HG03175 (cell line): ENCODE measurements at regions not wholly inside any gene's neighbourhood (a gene's known extent, or its start where the extent isn't known, plus 50 kb on each side); places are given as distances from the start of the nearest gene placed in this dataset.

Source experiments
- ATAC-seq: cut with Tn5 transposase; IDR thresholded peaks from one replicate; pipeline ENCODE4 v1.9.1; 2021; ENCODE audit warnings: mild to moderate bottlenecking, moderate library complexity; ENCODE audit not compliant: unreplicated experiment

DNA sequence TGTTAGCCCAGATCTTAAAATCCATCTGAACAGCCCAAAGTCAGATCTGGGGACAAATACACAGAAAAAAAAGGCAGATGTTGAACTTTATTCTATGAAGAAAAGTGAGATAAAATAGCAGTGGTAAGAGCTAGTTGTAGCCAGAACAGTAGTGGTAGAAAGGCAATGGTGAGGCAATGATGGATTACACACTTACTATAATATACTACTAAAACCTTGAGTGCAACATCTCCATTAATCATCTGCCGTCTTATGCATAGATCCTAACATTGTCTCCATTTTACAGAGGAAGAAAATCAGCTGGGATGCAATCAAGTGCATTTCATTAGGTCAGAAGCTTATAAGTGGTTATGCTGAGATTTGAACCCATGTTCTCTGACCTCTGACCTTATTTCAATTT is 699.6 kb downstream of the CDH11 start:
- no peak for ATAC-seq

DNA sequence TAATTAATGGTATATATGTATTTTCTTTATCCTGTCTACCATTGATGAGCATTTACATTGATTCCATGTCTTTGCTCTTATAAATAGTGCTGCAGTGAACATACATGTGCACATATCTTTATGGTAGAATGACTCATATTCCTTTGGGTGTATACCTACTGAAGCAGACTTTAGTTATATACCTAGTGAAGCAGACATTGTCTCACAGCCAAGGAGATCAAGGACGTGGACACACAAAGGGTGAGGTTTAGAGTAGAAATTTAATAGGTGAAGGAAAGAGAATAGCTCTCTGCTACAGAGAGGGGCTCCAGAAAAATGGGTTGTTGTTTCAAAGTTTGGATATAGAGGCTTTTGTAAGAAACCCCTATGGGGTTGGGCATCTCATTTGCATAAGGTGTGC is 700.3 kb downstream of the CDH11 start:
- ATAC-seq: no peak

DNA sequence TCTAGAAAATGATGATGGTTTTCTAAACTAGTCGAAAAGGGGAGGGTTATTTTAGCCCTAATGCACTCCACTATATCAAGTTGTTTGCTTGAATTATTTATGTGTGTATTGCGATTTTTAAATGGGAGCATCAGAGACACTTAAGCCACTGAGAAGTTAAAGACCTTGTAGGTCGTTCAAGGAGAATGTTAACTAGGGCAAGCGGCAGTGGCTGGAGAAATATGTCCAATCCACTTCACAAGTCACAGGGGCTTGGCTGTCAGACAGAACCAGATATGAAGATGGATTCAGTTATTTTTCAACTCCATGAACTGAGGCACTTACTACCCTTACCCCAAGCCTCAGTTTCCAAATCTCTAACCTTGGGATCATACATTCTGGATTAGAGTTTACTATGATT is 702.0 kb downstream of the CDH11 start:
- ATAC-seq: no peak

DNA sequence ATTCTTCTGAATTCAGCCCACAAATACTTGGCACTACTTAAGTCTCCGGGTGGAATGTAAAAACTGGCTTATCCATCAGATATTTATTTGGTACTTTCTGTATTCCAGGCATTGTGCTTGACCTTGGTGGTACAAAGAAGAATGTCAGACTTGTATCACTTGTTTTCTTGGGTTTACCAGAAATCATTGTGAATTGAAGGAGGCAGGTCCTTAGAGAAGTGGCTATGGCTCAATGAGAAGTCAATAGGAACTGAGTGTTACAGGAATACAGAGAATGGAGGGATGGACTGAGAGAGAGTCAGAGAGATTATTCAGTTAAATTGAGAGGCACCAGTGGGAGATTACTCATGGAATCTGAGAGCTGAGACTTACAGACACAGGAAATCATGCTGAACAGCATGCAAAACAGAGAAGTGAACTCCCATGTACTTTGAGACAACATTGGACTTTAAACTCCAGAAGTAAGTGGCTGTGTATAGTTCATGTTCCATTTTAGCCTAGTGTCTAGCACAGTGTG is 704.1 kb downstream of the CDH11 start:
- no peak for ATAC-seq

DNA sequence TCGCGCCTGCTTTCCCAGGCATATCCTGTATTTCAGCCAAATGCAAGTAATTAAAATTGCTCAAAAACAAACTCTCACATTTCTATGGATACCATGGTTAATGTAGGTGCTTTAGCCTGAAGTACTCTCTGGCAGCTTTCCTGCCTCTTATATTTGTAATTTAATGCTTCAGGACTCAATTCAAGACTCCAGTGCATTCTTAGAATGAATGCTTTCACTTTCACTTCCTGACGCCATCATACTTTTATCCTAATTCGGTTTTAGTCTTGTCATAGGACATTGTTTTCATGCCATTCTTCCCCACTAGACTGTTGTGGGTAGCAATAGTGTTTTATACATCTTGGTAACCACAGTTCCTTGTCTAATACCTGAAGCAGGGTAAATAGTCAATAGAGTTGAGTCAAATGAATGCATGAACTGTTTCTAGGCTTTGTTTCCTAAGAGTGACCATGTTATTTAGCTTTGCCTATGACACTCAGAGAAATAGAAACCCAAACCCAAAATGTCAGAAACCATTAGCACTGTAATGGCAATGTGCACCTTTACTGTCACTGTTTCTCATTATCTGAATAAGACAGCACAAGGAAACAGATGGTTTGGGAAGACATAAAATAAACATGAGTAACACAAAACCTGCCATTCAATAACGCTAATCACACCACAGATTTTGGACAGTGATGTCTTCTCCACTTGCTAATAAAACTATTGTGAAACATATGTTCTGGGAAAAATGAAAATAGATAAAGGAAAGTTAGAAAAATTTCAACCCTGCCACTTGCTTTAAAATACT is 705.5 kb downstream of the CDH11 start:
- ATAC-seq: no peak

DNA sequence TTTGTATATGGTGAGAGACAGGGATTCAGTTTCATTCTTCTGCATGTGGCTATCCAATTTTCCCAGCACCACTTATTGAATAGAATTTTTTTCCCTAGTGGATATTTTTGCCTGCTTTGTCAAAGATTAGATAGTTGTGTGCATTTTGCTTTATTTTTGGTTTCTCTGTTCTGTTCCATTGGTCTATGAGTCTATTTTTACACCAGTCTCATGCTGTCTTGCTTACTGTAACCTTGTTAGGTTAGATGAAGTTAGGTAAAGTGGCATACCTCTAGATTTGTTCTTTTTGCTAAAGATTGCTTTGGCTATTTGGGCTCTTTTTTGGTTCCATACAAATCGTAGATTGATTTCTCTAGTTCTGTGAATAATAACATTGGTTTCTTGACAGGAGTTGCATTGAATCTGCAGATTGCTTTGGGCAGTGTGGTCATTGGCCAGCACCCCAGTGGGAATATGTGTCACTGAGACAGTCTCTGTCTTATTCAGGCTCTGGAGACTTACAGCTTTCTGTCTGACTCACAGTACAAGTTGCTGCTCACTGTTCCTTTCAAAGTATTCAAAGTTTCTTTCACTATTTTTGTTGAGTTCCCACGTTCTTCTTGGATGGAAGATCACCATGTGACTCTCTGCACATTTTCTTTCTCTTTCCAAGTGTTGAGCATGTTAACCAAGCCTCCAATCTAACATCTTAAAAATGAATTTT is 709.1 kb downstream of the CDH11 start:
- ATAC-seq: no peak

DNA sequence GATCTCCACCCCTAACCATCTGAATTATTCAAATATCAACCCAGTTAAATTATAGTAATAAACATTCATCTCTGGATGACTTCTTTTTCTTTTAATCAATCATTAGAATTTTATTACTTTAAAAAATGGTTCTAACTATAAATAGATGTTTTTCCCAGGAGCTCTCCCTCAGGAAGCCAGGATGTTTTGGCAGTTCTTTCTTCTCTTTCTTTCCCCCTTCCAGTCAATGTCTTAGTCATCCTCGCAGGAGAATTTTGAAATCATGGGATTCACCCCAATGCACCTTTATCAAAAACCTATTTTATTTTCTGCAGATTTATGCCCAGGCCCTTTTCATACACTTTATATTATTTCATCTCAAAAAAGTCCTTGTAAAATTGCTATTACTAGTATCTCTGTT is 711.6 kb downstream of the CDH11 start:
- no peak for ATAC-seq

DNA sequence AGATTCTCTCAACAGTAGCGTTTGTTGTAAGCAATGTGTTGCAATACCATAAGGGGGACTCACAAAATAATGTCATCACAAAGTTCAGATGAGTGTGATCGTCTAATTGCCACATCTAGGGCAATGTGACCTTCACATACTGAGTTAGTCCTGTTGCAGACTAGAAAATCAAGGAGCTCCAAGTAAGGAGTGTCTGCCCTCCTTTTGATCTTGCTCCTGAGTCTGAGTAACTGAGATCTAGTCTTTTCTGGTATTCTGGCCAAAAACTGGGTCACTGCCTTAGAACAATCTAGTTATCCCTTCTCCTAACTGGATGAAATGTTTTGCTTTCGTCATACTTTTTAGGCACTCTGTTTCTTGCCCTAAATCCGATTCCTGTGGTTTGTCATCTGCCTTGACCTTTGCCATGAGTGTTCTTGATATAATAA is 712.1 kb downstream of the CDH11 start:
- ATAC-seq: no peak

DNA sequence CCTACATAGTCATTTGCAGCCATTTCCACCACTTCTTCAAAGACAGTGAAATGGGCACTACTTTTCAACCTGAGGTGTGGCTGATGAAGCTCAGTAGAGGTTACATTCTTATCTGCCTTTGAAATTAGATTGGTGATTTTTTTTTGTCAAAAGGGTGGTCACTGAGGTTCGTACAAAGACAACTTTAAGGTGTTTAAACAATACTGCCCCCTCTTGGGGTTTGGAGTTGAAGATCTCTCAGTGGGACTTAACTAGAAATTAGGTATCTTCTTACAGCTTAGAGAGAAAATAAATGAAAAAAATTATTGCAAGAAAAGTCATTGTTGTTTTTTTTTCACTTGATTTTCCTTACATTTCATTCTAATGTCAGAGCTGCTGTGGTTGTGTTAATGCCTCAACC is 713.2 kb downstream of the CDH11 start:
- ATAC-seq: no peak

DNA sequence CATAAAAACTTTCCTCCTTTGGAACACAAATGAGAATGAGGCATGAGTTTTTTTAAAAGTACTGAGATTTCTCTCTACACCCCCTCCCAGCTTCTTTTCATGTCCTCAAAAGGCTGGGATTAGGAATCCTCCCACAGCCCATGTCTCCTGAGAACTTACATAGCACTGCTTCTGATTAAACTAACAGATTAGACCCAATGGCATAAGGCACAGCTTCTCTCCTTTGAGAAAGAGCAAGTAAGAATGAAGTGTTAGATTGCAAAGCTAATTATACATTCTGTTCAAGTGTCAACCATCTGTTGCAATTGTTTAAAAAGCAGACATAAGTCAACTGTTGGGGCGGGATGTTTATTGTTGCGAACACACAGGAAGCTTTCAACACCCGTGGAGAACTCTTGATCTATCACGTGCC is 715.1 kb downstream of the CDH11 start:
- ATAC-seq: no peak

DNA sequence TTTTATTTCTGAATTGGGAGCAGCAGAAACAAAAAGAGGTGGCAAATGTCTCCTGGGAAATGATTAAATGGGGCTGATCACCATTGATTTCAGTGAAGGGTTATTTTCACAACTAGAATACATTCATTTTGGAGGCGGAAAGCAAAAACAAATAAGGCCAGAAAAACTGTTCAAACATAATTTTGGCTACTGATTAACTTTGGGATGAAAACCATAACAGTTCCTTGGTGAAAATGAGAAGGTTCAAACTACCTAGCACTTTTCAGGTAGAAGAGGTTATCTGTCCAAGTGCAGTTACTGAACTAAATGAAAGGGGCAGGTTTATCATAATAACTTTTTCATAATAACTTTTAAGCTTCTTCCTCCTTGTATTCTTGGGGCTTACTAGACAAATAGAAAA is 718.5 kb downstream of the CDH11 start:
- no peak for ATAC-seq

DNA sequence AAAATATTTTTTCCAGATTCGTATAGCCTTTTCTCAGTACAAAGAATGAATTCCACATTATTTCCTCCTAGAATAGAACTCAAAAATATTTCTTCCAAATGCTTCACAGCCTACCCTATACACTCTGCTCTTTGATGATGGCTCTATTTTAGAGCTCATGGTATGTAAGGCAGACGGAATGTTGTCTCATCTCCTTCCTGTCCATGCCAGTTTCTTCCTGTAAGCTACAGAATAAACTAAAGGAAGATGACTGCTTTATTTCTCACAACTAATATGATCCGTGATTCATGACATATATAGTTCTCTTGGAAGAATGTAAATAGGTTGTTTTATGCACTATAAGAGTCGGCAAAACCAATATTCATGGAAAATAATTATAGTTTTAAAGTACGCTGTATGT is 723.1 kb downstream of the CDH11 start:
- no peak for ATAC-seq

DNA sequence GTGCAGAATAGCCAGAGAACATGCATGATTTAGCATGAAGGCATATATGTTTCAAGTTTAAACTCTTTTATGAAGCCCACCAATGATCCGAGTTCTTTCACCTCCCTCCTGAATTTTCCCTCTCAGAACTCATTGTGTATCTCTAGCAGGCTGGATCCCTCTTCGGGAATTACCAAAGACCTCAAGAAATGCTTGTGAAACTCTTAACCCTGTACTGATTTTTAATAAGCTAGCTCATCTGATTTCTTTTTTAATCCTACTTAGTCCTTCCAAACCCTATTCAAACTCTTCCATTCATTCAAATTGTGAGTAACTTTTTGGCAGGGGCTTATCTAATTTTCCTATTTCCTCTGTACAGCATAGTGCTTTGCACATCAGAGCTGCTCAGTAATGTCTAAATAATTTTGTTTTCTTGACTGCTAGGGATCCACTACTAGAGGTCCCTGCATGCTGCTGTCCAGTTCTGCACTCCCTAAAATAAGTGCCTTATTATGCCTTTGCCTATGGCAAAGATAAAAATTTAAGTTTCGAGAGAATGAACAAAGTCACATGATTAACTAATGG is 723.8 kb downstream of the CDH11 start:
- ATAC-seq: no peak

DNA sequence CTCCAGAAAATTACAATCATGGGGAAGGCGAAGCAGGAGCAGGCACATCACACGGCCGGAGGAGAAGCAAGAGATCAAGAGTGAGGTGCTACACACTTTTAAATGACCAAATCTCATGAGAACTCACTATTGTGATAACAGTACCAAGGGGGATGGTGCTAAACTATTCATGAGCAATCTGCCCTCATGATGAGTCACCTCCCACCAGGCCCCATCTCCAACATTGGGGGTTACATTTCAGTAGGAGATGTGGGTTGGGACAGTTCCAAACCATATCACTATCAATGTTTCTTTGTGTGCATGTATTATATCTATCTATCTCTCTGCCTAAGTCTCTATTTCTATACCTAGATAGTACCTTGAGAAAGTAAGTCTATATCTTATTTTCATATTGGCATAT is 724.8 kb downstream of the CDH11 start:
- ATAC-seq: no peak

DNA sequence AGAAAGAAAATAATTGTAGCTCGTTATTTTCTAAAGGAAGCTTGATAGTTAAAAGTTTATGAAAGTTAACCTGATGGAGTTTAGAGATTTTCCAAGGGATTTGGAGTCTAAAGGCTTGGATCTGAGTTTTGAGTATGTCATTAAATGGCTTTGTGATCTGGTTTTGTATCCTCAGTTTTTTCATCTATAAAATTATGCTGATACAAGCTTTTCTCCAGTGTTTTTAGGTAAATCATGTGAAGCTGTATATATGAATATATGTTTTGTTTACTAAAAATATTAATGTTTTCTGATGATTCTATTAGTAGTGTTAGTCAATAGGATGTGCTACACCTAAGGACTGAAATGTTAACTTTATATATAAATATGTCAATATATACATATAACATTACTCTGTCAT is 727.8 kb downstream of the CDH11 start:
- ATAC-seq: no peak

DNA sequence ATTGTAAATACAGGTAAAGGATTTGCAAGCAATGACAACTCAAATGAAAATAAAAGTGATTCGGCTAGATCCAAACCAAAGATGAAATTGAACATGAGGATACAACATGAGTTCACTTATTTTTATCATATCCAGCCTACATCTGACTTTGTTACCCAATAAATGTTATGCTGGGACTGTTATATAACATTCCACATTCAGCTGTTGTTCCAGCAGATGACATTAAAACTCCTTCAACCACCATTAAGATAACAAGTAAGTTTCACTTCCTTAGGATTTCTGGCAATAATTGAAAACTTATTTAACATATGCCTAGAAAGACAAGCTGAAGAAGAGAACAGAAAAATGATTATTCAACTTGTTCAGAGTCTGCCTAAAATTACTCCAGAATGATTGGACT is 729.4 kb downstream of the CDH11 start:
- ATAC-seq: no peak

DNA sequence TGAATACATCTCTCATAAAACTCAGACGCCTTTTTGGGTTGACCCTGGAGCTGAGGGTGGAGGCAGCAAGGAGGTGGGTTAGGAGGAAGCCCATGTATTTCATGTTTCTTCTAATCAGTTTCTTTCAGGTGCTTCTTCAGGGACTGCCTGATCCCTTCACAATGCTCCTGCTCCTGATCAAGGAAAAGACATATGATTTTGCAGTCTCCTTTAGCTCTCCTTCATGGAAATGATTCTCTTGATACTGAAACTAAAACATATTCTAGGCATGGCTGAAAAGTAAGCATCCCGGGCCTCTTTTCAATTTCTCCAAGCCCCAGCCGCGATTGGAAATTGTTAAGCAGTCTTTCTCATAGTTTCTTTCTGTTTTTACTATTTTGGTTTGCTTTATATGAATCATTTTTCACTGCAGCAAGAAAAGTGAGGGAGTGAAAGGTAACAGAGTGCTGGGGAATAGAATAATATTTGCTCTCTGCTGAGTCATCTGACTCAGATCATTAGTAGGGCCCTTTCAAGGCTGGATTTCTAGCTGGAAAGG is 730.7 kb downstream of the CDH11 start:
- no peak for ATAC-seq

DNA sequence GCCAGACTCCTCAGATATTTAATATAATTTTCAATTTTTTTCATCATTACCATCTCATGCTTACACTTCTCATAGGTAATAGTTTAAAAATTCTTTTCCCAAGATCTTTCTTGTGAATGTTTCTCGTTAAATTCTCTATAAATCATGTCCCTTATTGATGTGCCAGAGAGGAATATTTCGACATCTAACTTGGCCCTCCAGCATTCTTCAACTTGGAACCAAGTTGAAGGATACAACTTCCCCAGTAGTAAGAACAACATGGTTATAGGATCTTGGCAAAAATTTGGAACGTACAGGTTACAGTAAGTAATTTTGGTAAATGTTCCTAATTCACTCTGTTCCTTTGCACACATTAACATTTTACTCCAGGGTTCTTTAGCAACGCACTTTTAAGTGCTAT is 731.8 kb downstream of the CDH11 start:
- no peak for ATAC-seq

DNA sequence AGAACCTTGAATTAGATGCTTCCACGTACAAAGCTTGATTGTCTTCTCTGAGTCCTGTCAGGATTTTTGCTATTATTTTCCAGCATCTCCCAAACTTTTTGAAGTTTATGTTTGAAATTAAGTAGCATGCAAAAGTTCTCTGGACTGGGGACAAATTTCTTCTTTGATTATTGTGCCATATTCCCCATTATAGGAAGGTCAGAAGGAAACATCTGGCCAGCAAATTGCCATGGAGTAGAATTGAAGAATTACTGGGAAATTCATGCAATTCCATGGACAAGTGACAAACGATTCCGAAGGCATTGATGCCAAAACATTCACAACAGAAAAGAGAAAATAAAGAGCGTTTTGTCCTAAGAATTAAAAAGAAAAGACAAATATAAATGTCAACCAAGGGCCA is 737.2 kb downstream of the CDH11 start:
- no peak for ATAC-seq

DNA sequence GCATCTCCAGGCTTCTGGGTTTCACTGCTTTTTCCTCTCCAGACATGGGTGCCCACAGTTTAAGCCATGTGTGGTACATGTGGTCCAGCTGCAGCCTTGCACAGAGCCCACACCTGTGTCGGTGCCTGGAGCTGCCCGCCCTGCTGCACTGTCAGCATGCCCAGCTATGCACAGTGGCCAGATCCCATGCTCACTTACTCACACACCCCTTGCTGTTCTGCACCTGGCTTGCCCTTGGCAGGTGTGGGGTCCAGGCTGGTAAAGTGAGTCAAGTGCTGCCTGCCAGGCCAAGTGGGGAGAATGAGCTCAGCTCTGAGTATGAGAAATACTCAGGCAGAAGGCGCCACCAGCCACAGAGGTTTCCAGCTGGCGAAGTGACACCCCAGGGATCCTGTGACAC is 739.9 kb downstream of the CDH11 start:
- no peak for ATAC-seq

DNA sequence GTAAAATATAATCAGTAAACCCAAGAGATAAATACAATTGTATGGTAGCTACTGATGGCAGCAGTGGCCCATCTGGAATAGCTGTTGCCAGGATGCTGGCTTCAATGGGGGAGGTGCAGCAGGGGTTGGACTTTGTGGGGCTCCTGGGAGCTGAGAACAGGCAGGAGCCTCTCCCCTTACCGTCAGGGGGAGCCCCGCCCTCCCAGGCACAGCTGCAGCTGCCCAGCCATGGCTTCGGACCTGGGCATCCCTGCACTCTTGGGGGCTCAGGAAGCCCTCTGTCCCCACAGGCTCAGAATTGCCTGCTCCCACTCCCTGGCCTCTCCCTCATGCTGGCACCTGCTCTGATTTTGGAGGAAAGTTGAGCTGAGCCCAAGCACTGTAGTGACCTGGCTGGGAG is 741.1 kb downstream of the CDH11 start:
- no peak for ATAC-seq
